K562 (cell line): ENCODE measurements at regions not wholly inside any gene's neighbourhood (a gene's known extent, or its start where the extent isn't known, plus 50 kb on each side); places are given as distances from the start of the nearest gene placed in this dataset.

Experiments used
- ADNP ChIP-seq: fragments of 200-800 bp; sonication (Bioruptor generic); IDR thresholded peaks from 2 replicates; pipeline ENCODE4 v1.6.1; 2016; ENCODE audit warnings: missing genetic modification characterization, missing compliant biosample characterization
- ARID1B ChIP-seq: fragments of 450-650 bp; IDR thresholded peaks from 2 replicates; pipeline ENCODE4 v1.6.1; 2016; ENCODE audit warnings: antibody characterized with exemption, mild to moderate bottlenecking, inconsistent platforms
- ARNT ChIP-seq, 2 experiments: fragments of 450-650 bp; IDR thresholded peaks; 2 replicates each; pipeline ENCODE4 v1.6.1; 2016; ENCODE audit warnings: mild to moderate bottlenecking in 1 of 2
- ATF3 ChIP-seq, 2 experiments: fragments of 450-650 bp in 1 of 2; sonication (generic) in 1 of 2; formaldehyde crosslinking in 1 of 2; IDR thresholded peaks in 1 of 2; conservative IDR thresholded peaks in 1 of 2; 2 replicates each; pipeline versions ENCODE4 v1.6.1 to v1.8.1; 2016 to 2023; ENCODE audit warnings: mild to moderate bottlenecking in 2 of 2, moderate library complexity in 2 of 2, inconsistent platforms in 1 of 2, missing genetic modification reagents in 1 of 2
- CHCHD3 ChIP-seq: fragments of 250-450 bp; sonication (Bioruptor Pico); IDR thresholded peaks from 2 replicates; pipeline ENCODE4 v2.1.2; 2022; ENCODE audit warnings: mild to moderate bottlenecking
- FOS ChIP-seq: IDR thresholded peaks from 3 replicates; pipeline ENCODE4 v1.6.1; 2011; ENCODE audit not compliant: insufficient read length; ENCODE audit errors: extremely low read depth
- KDM1A ChIP-seq, 2 experiments: fragments of 450-650 bp; IDR thresholded peaks; 2 replicates each; pipeline ENCODE4 v1.6.1; 2016; ENCODE audit warnings: mild to moderate bottlenecking in 2 of 2
- NBN ChIP-seq: fragments of 450-650 bp; IDR thresholded peaks from 2 replicates; pipeline ENCODE4 v1.6.1; 2016; ENCODE audit warnings: low read depth, mild to moderate bottlenecking
- POLR2G ChIP-seq: fragments of 200-400 bp; formaldehyde crosslinking; IDR thresholded peaks from 2 replicates; pipeline ENCODE4 v1.6.1; 2017; ENCODE audit warnings: low read depth, mild to moderate bottlenecking, antibody characterized with exemption, low read length, moderate library complexity
- RBM14 ChIP-seq: fragments of 200-400 bp; formaldehyde crosslinking; IDR thresholded peaks from 2 replicates; pipeline ENCODE4 v1.6.1; 2018; ENCODE audit warnings: low read depth, mild to moderate bottlenecking, low read length, moderate library complexity, borderline replicate concordance; ENCODE audit not compliant: insufficient read depth
- RCOR1 ChIP-seq, 2 experiments: IDR thresholded peaks; 2 replicates each; pipeline ENCODE4 v1.6.1; 2012; ENCODE audit warnings: low read depth in 2 of 2, low read length in 2 of 2, borderline replicate concordance in 1 of 2, improper control_type of control experiment in 1 of 2
- SAFB2 ChIP-seq: fragments of 200-400 bp; formaldehyde crosslinking; IDR thresholded peaks from 2 replicates; pipeline ENCODE4 v1.6.1; 2018; ENCODE audit warnings: borderline replicate concordance, low read length, low read depth, moderate library complexity; ENCODE audit not compliant: severe bottlenecking
- SIX5 ChIP-seq, 2 experiments: IDR thresholded peaks; 2 replicates each; pipeline ENCODE4 v1.6.1; 2011; ENCODE audit warnings: low read length in 2 of 2, borderline replicate concordance in 1 of 2, low read depth in 1 of 2, mild to moderate bottlenecking in 1 of 2, moderate library complexity in 1 of 2; ENCODE audit not compliant: insufficient read depth in 1 of 2
- SMARCA5 ChIP-seq: fragments of 450-650 bp; IDR thresholded peaks from 2 replicates; pipeline ENCODE4 v1.6.1; 2016
- SPI1 ChIP-seq: IDR thresholded peaks from 2 replicates; pipeline ENCODE4 v1.6.1; 2011; ENCODE audit warnings: low read depth, low read length, control low read depth, borderline replicate concordance
- SRSF7 ChIP-seq: fragments of 200-400 bp; formaldehyde crosslinking; optimal IDR thresholded peaks from 2 replicates; pipeline ENCODE3; 2017; ENCODE audit warnings: mild to moderate bottlenecking, low read depth, low read length
- SUPT5H ChIP-seq: fragments of 450-650 bp; IDR thresholded peaks from 2 replicates; pipeline ENCODE4 v1.6.1; 2016
- TAL1 ChIP-seq: fragments of 450-650 bp; IDR thresholded peaks from 2 replicates; pipeline ENCODE4 v1.6.1; 2016; ENCODE audit warnings: mild to moderate bottlenecking
- THAP12 ChIP-seq: fragments of 250-450 bp; sonication (Bioruptor Pico); IDR thresholded peaks from 2 replicates; pipeline ENCODE4 v1.9.0; 2021; ENCODE audit warnings: mild to moderate bottlenecking, inconsistent platforms
- UBTF ChIP-seq, 2 experiments: IDR thresholded peaks; 2 replicates each; pipeline ENCODE4 v1.6.1; 2012; ENCODE audit warnings: improper control_type of control experiment in 2 of 2, low read depth in 2 of 2, low read length in 2 of 2, borderline replicate concordance in 1 of 2
- ZBTB8A ChIP-seq: fragments of 450-650 bp; IDR thresholded peaks from 2 replicates; pipeline ENCODE4 v1.6.1; 2018; ENCODE audit warnings: mild to moderate bottlenecking, moderate library complexity; ENCODE audit not compliant: partially characterized antibody
- ZNF280B ChIP-seq: fragments of 250-450 bp; sonication (Bioruptor Pico); IDR thresholded peaks from 2 replicates; pipeline ENCODE4 v1.5.1; 2021; ENCODE audit warnings: mild to moderate bottlenecking

GRCh38 chr12:113674996-113675395 is 203.3 kb upstream of the LHX5 start (continued):
- TF ChIP-seq ATF3 (IDR thresholded peaks at IDR 0.05): no peak
- no peak for TF ChIP-seq ATF3 (CRISPR knock-in tag; conservative IDR thresholded peaks at IDR 0.05)
- TF ChIP-seq ZNF280B (CRISPR knock-in tag): no peak
- TF ChIP-seq SRSF7: no peak
- TF ChIP-seq ZBTB8A: no peak
- no peak for TF ChIP-seq POLR2G
- no peak for TF ChIP-seq SIX5 (IDR thresholded peaks at IDR 0.05; ENCODE audit: borderline replicate concordance in 1 of 2, insufficient read depth in 1 of 2, low read depth in 1 of 2, low read length in 2 of 2)
- no peak for TF ChIP-seq CHCHD3 (CRISPR knock-in tag)
- TF ChIP-seq SUPT5H: no peak
- TF ChIP-seq UBTF (IDR thresholded peaks at IDR 0.05; ENCODE audit: borderline replicate concordance in 1 of 2, low read depth in 2 of 2, low read length in 2 of 2): no peak
- peak; percentile 59 for TF ChIP-seq TAL1
- TF ChIP-seq SAFB2: no peak
- TF ChIP-seq NBN: no peak
- TF ChIP-seq SPI1: no peak
- no peak for TF ChIP-seq FOS
- peak; percentile 56; the same call in 1 of the 2 replicates for TF ChIP-seq ARID1B
- TF ChIP-seq ARNT (IDR thresholded peaks at IDR 0.05): no peak
- TF ChIP-seq RBM14: no peak
- no peak for TF ChIP-seq SMARCA5
- no peak for TF ChIP-seq ADNP
- peak; percentile 76 to 77 for TF ChIP-seq KDM1A (IDR thresholded peaks at IDR 0.05)
- no peak for TF ChIP-seq THAP12 (CRISPR knock-in tag)
- peak in 1 of 2 experiments; percentile 60; a peak in 2 of 4 replicates for TF ChIP-seq RCOR1 (IDR thresholded peaks at IDR 0.05; ENCODE audit: borderline replicate concordance in 1 of 2, low read depth in 2 of 2, low read length in 2 of 2)
